Choroid plexus epithelial cell (primary cell): ENCODE measurements at regions not wholly inside any gene's neighbourhood (a gene's known extent, or its start where the extent isn't known, plus 50 kb on each side); places are given as distances from the start of the nearest gene placed in this dataset.

Source experiments
- DNase-seq: peaks from one replicate; pipeline ENCODE4 v3.0.0-alpha.2; 2010; ENCODE audit warnings: low read depth
- H3K4me3 ChIP-seq: 2 replicates; pipeline ENCODE4 v1.5.1; 2011; ENCODE audit warnings: low read depth, mild to moderate bottlenecking, control low read depth, low read length, moderate library complexity
- CTCF ChIP-seq: conservative IDR thresholded peaks from 2 replicates; pipeline ENCODE4 v1.5.1; 2011; ENCODE audit warnings: low read depth, mild to moderate bottlenecking, control low read depth, inconsistent platforms, low read length, moderate library complexity

GRCh38 chr16:61194573-61194972 is 841.7 kb downstream of the CDH8 start:
- DNase-seq = no peak
- H3K4me3 ChIP-seq = no peak overlapping the region
- no peak for TF ChIP-seq CTCF

GRCh38 chr16:61182391-61182790 is 853.8 kb downstream of the CDH8 start:
- DNase-seq = no peak
- no peak for TF ChIP-seq CTCF
- no peak overlapping the region for H3K4me3 ChIP-seq

- H3K4me3 ChIP-seq = no peak overlapping the region
- no peak for TF ChIP-seq CTCF
Observed at GRCh38 chr16:61181982-61182381, 854.3 kb downstream of the CDH8 start.

GRCh38 chr16:61179561-61179960 is 856.7 kb downstream of the CDH8 start:
- H3K4me3 ChIP-seq = no peak overlapping the region
- no peak for DNase-seq
- no peak for TF ChIP-seq CTCF

More at GRCh38 chr16:61181982-61182381, 854.3 kb downstream of the CDH8 start:
- DNase-seq = no peak

- no peak for TF ChIP-seq CTCF
- no peak overlapping the region for H3K4me3 ChIP-seq
- DNase-seq = no peak
Observed at GRCh38 chr16:61165797-61166196, 870.4 kb downstream of the CDH8 start.

- no peak overlapping the region for H3K4me3 ChIP-seq
- no peak for DNase-seq
- TF ChIP-seq CTCF = no peak
Observed at GRCh38 chr16:61150351-61150750, 885.9 kb downstream of the CDH8 start.

- no peak for TF ChIP-seq CTCF
- H3K4me3 ChIP-seq = no peak overlapping the region
- DNase-seq = no peak
Observed at GRCh38 chr16:61149709-61150108, 886.5 kb downstream of the CDH8 start.
